ENCODE measurements at regions not wholly inside any gene's neighbourhood (a gene's known extent, or its start where the extent isn't known, plus 50 kb on each side); places are given as distances from the start of the nearest gene placed in this dataset.

DNA sequence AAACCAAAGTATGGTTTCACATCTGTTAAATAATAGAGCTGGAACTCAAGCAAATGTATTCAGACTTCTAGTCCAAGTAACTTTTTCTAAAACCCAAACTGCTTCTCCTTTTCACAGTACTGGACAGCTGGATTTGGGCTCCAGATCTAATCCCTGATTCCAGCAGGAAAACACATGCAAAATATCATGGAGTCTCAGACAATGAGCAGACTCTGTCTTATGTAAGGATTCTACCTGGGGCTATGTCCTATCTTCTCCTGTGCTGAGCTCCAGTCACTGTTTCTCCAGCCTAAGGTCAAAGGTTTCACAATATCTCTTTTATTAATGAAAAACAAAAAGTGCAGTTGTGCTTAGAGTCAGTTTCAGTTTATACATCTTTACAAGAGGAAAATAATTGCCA, 83.2 kb upstream of the EED start:
- no peak overlapping the region for H3K4me3 ChIP-seq
- no peaks in the 10 kb centered on the region for H3K36me3 ChIP-seq
- intact Hi-C loops (cut with DNase I) = no loop called here
- TF ChIP-seq, protein P1, sequence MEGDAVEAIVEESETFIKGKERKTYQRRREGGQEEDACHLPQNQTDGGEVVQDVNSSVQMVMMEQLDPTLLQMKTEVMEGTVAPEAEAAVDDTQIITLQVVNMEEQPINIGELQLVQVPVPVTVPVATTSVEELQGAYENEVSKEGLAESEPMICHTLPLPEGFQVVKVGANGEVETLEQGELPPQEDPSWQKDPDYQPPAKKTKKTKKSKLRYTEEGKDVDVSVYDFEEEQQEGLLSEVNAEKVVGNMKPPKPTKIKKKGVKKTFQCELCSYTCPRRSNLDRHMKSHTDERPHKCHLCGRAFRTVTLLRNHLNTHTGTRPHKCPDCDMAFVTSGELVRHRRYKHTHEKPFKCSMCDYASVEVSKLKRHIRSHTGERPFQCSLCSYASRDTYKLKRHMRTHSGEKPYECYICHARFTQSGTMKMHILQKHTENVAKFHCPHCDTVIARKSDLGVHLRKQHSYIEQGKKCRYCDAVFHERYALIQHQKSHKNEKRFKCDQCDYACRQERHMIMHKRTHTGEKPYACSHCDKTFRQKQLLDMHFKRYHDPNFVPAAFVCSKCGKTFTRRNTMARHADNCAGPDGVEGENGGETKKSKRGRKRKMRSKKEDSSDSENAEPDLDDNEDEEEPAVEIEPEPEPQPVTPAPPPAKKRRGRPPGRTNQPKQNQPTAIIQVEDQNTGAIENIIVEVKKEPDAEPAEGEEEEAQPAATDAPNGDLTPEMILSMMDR (IDR thresholded peaks at IDR 0.05) = no peak
- no peaks in the 10 kb centered on the region for H3K27me3 ChIP-seq
- no peak overlapping the region for H3K27ac ChIP-seq
- peaks cover 8% of the 10 kb centered on the region for H3K4me1 ChIP-seq
- DNase-seq = no peak
- H3K9me3 ChIP-seq = no peaks in the 10 kb centered on the region
- ATAC-seq = no peak

DNA sequence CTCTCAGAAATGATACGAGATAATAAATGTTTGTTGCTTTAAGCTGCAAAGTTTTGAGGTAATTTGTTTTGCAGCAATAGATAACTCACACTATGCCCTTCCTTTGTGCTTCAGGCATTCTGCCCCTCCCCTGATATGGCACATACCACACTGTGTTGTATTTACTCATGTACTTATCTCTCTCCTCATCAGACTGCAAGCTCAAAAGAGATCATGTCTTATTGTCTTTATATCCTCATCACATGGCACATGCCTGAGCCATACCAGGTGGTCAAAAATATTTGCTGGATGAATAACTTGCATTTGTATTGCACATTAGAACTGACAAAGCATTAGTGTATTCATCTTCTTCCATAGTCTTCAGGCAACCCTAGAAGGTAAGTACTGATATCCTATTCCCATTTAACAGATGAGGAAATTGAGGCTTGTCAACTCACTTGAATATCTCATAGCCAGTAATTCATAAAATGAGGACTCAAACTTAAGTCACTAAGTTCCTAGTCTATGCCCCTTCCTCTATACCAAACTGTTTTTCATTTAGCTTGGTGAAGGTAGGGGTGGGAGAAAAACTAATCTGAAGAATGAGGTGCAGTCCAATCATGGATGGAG, 83.9 kb upstream of the EED start:
- intact Hi-C loops (cut with DNase I) = no loop called here
- ATAC-seq = no peak
- no peaks in the 10 kb centered on the region for H3K9me3 ChIP-seq
- no peak overlapping the region for H3K4me3 ChIP-seq
- no peak overlapping the region for H3K27ac ChIP-seq
- no peak for DNase-seq
- H3K36me3 ChIP-seq = no peaks in the 10 kb centered on the region
- H3K27me3 ChIP-seq = no peaks in the 10 kb centered on the region
- peaks cover 8% of the 10 kb centered on the region for H3K4me1 ChIP-seq
- TF ChIP-seq, protein P1 (IDR thresholded peaks at IDR 0.05) = no peak

DNA sequence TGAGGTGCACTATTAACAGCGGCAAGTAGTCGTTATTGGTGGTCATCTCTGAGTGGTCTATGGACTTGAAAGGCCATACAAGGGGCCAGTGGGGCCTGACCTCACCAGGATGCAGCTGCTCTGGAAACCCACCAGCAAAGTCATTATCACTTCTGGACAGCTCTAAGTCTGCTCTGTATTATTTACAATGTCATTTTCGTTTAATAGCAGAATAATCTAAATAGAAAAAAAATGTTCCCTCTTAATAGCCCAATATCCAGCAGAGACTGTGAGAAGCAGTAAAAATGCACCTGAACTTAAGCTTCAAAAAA, 85.0 kb upstream of the EED start:
- H3K27ac ChIP-seq = no peak overlapping the region
- TF ChIP-seq, protein P1 (IDR thresholded peaks at IDR 0.05) = no peak
- no peaks in the 10 kb centered on the region for H3K9me3 ChIP-seq
- H3K4me3 ChIP-seq = no peak overlapping the region
- no peaks in the 10 kb centered on the region for H3K36me3 ChIP-seq
- intact Hi-C loops (cut with DNase I) = no loop called here
- H3K27me3 ChIP-seq = no peaks in the 10 kb centered on the region
- DNase-seq = no peak
- peaks cover 8% of the 10 kb centered on the region for H3K4me1 ChIP-seq
- ATAC-seq = no peak

DNA sequence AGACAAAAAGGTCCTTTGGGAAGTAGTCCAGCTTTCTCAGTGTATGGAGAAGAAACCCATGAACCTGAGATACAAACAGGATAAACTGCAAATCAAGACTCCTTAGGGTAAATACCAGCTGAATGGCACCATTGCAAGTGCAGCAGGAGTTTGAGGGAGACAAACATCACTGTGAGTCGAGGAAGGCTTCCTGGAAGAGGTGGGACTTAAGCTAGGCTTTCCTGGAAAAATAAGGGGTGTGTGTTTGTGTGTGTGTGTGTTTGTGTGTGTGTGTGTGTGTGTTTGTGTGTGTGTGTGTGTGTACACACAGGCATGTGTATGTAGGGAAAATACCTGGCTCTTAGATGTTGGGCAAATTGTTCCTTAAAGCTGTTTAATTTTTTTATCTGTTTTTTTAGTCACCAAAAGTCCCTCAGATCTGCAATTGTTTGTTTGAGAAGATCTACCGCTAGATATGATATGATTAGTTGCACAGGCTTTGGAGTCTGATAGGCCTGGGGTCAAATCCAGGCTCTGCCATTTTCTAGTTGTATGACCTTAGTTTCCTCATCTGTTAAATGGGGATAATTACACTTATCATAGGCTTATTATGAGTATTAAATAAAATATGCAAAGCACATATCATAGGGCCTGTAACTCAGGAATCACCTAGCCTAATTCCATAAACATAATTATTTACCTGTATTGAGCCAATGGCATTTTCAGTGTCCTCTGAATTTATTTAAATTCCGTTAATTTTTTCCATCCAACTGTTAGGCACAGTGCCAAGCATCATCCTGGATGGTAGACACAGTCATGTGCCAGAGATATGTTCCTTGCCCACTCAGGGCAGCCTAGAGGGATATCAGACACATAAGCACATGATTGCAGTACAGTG, 85.6 kb upstream of the EED start:
- DNase-seq (no peak), ATAC-seq (no peak)

DNA sequence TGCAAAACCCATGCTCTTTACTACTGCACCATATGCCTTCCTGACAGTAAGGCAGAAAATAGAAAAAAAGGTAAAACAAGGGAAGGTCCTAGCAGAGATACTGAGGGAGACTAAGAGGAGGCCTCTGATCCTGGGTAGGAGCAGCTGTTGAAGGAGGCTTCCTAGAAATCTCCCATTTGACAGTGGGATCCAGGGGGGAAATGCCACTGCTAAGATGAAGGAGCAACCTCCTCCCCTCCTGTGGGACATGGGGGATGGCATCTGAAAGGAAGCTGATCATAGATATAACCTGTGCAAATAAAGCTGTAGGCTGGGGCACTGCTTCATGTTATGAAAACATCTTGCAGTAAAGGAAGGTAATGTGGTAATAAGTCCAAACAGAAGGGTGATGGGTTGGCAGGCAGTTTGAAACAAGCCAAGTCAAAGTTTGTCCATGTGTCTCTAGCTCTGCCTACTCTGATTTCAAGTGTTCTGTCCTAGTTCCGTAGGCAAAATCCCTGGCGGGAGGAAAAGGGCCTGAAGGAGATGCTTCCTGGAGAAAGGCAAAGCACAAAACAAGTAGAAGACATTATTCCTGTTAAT, 86.7 kb upstream of the EED start:
- Histone ChIP-seq H3K27me3 (no peaks in the 10 kb centered on the region), H3K9me3 (no peaks in the 10 kb centered on the region), H3K27ac (no peak overlapping the region), H3K36me3 (no peaks in the 10 kb centered on the region), H3K4me1 (peaks cover 11% of the 10 kb centered on the region), H3K4me3 (no peak overlapping the region)
- intact Hi-C loops (cut with DNase I) = no loop called here
- TF ChIP-seq, protein P1 (IDR thresholded peaks at IDR 0.05) = no peak
- ATAC-seq (no peak), DNase-seq (no peak)

More for the DNA sequence above, 85.6 kb upstream of the EED start:
- Histone ChIP-seq H3K4me1 (peaks cover 8% of the 10 kb centered on the region), H3K4me3 (no peak overlapping the region), H3K36me3 (no peaks in the 10 kb centered on the region), H3K9me3 (no peaks in the 10 kb centered on the region), H3K27ac (no peak overlapping the region), H3K27me3 (no peaks in the 10 kb centered on the region)
- TF ChIP-seq, protein P1 (IDR thresholded peaks at IDR 0.05) = no peak
- intact Hi-C loops (cut with DNase I) = no loop called here

Data from upper lobe of right lung (tissue), 1 donor.